Uterus (tissue), 2 donors: ENCODE measurements at regions not wholly inside any gene's neighbourhood (a gene's known extent, or its start where the extent isn't known, plus 50 kb on each side); places are given as distances from the start of the nearest gene placed in this dataset.

Experiments
- POLR2A ChIP-seq, 2 donors: fragments of 450-650 bp; IDR thresholded peaks; one replicate each; pipeline ENCODE4 v1.6.1; 2016; ENCODE audit warnings: antibody characterized with exemption in 2 of 2, mild to moderate bottlenecking in 1 of 2, moderate library complexity in 1 of 2
- TF ChIP-seq, protein P1 (sequence below), 4 experiments: fragments of 200-600 bp in 2 of 4; fragments of 450-650 bp in 2 of 4; sonication (generic) in 2 of 4; IDR thresholded peaks; one replicate each; pipeline ENCODE4 v1.5.1; 2016 to 2019; ENCODE audit warnings: antibody characterized with exemption in 4 of 4, mild to moderate bottlenecking in 2 of 4, moderate library complexity in 1 of 4

DNA sequence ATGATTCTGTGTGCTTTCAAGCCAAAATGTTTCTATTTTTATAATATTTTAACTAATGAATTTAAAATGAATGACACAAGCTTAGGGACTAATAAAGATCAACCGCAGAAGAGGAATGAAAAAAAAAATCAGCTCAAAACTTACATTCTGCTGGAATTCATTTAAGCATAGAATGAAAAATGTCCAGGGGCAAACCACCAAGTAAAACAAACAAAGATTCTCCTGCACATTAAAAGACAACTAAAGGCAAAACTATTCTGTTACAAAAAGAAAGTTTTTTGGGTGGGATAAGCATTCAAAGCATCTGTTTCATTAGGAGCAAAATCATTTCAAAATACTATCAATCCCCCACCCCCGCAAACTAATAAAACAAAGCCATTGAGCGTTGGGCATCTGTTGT lies 99.3 kb upstream of the SOX11 start:
- TF ChIP-seq, protein P1, sequence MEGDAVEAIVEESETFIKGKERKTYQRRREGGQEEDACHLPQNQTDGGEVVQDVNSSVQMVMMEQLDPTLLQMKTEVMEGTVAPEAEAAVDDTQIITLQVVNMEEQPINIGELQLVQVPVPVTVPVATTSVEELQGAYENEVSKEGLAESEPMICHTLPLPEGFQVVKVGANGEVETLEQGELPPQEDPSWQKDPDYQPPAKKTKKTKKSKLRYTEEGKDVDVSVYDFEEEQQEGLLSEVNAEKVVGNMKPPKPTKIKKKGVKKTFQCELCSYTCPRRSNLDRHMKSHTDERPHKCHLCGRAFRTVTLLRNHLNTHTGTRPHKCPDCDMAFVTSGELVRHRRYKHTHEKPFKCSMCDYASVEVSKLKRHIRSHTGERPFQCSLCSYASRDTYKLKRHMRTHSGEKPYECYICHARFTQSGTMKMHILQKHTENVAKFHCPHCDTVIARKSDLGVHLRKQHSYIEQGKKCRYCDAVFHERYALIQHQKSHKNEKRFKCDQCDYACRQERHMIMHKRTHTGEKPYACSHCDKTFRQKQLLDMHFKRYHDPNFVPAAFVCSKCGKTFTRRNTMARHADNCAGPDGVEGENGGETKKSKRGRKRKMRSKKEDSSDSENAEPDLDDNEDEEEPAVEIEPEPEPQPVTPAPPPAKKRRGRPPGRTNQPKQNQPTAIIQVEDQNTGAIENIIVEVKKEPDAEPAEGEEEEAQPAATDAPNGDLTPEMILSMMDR (IDR thresholded peaks at IDR 0.05) = no peak
- no peak for TF ChIP-seq POLR2A (IDR thresholded peaks at IDR 0.05)
